K562 (cell line): ENCODE measurements at regions not wholly inside any gene's neighbourhood (a gene's known extent, or its start where the extent isn't known, plus 50 kb on each side); places are given as distances from the start of the nearest gene placed in this dataset.

ENCODE experiments used
- CEBPZ ChIP-seq: fragments of 150-350 bp; IDR thresholded peaks from 2 replicates; pipeline ENCODE4 v1.6.1; 2014; ENCODE audit warnings: low read depth, mild to moderate bottlenecking, low read length, borderline replicate concordance
- KLF6 ChIP-seq: fragments of 250-450 bp; sonication (Bioruptor Pico); IDR thresholded peaks from 2 replicates; pipeline ENCODE4 v1.4.0; 2020; ENCODE audit warnings: mild to moderate bottlenecking, moderate library complexity, borderline replicate concordance
- SMARCA5 ChIP-seq: fragments of 450-650 bp; IDR thresholded peaks from 2 replicates; pipeline ENCODE4 v1.6.1; 2016
- SP1 ChIP-seq: sonication (generic); formaldehyde crosslinking; IDR thresholded peaks from 2 replicates; pipeline ENCODE4 v1.8.1; 2022; ENCODE audit warnings: mild to moderate bottlenecking, missing genetic modification reagents

DNA sequence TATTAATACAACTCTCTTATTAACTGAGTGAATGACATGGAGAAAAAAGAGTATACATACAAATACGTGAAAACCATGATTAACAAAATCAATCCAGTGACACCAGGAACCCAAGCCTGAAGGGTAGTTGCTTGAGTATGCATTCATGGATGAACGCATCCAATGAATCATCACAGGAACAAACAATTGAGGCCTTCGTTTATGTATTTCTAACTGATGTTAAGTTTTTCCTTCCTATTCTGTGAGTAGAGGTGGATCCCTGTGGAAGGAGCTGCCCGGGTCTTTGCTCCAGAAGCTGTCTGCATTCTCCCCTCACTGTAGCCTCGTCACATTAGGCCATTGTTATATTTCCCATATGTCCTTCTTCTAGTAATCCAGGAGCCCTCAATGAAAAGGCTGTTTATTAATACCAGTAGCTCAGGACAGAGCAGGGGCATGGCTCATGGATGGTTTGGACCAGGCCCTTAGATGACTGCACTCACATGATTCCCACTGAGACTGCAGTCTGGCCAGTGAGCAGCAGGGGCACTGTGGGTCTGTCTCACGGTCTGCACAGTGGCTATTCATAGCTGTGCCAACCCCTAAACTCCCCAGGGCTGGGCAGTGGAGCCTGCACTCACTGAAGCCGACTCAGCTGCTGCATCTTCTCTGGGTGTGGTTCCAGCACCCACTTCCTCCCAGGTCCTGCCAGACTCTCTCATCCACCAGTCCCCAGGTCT, 128.1 kb upstream of the TOP3B start:
- no peak for TF ChIP-seq CEBPZ
- TF ChIP-seq KLF6 (CRISPR knock-in tag), result no peak
- no peak for TF ChIP-seq SMARCA5
- no peak for TF ChIP-seq SP1 (CRISPR knock-in tag)
